ENCODE measurements at regions not wholly inside any gene's neighbourhood (a gene's known extent, or its start where the extent isn't known, plus 50 kb on each side); places are given as distances from the start of the nearest gene placed in this dataset.

- no peak for TF ChIP-seq CEBPB (IDR thresholded peaks at IDR 0.05; ENCODE audit: low read depth, low read length)
- no peak for TF ChIP-seq POLR2A (IDR thresholded peaks at IDR 0.05; ENCODE audit: low read depth, low read length)
- TF ChIP-seq CTCF (conservative IDR thresholded peaks at IDR 0.05; ENCODE audit: low read depth, low read length), result no peak
- no peak for TF ChIP-seq USF2 (IDR thresholded peaks at IDR 0.05; ENCODE audit: low read depth, low read length)
- TF ChIP-seq FOS (IDR thresholded peaks at IDR 0.05; ENCODE audit: low read depth, low read length), result no peak
- TF ChIP-seq RCOR1 (IDR thresholded peaks at IDR 0.05; ENCODE audit: insufficient replicate concordance, low read length), result no peak
- no peak for TF ChIP-seq RFX5 (IDR thresholded peaks at IDR 0.05; ENCODE audit: low read depth, low read length)
- no peak for TF ChIP-seq NFE2L2 (IDR thresholded peaks at IDR 0.05; ENCODE audit: low read depth, low read length)
- TF ChIP-seq CHD1 (IDR thresholded peaks at IDR 0.05; ENCODE audit: low read depth, low read length), result no peak
- TF ChIP-seq MAFK (IDR thresholded peaks at IDR 0.05; ENCODE audit: low read depth, low read length), result no peak
- TF ChIP-seq MXI1 (IDR thresholded peaks at IDR 0.05; ENCODE audit: borderline replicate concordance, low read depth, low read length), result no peak
- no peak for TF ChIP-seq MAZ (IDR thresholded peaks at IDR 0.05; ENCODE audit: borderline replicate concordance, low read depth, low read length)
- TF ChIP-seq SMC3 (IDR thresholded peaks at IDR 0.05; ENCODE audit: low read depth, low read length), result no peak
- no peak for TF ChIP-seq RAD21 (IDR thresholded peaks at IDR 0.05; ENCODE audit: low read length)
Measured at GRCh38 chr4:116585246-116585645, 500.1 kb downstream of the TRAM1L1 start.

Data from IMR-90 (cell line).